GM10266 (cell line): ENCODE measurements at regions not wholly inside any gene's neighbourhood (a gene's known extent, or its start where the extent isn't known, plus 50 kb on each side); places are given as distances from the start of the nearest gene placed in this dataset.

Experiments used
- DNase-seq: peaks from one replicate; pipeline ENCODE4 v3.0.0; 2012; ENCODE audit errors: extremely low spot score
- CTCF ChIP-seq: IDR thresholded peaks from 2 replicates; pipeline ENCODE4 v1.5.1; 2012; ENCODE audit warnings: mild to moderate bottlenecking, low read depth; ENCODE audit not compliant: control insufficient read depth, insufficient read depth; ENCODE audit errors: missing control alignments

- TF ChIP-seq CTCF = no peak
Measured at GRCh38 chr5:175797521-175798038, 73.8 kb upstream of the CPLX2 start.

GRCh38 chr5:175798626-175799025 lies 72.8 kb upstream of the CPLX2 start:
- no peak for DNase-seq
- no peak for TF ChIP-seq CTCF

More at GRCh38 chr5:175797521-175798038, 73.8 kb upstream of the CPLX2 start:
- no peak for DNase-seq

GRCh38 chr5:175800656-175801081 lies 70.7 kb upstream of the CPLX2 start:
- TF ChIP-seq CTCF = no peak
- no peak for DNase-seq

- TF ChIP-seq CTCF = no peak
- no peak for DNase-seq
Measured at GRCh38 chr5:175802361-175802760, 69.0 kb upstream of the CPLX2 start.

GRCh38 chr5:175803254-175803653 lies 68.1 kb upstream of the CPLX2 start:
- no peak for TF ChIP-seq CTCF
- no peak for DNase-seq

GRCh38 chr5:175803736-175804454 lies 67.5 kb upstream of the CPLX2 start:
- no peak for TF ChIP-seq CTCF
- no peak for DNase-seq

GRCh38 chr5:175805256-175806011 lies 65.9 kb upstream of the CPLX2 start:
- DNase-seq = no peak
- TF ChIP-seq CTCF = no peak
